Activated naive CD4-positive, alpha-beta T cell treated with anti-CD3 and anti-CD28 coated beads, Interleukin-2, amount 50 U/mL, for 24 hours (primary cell): ENCODE measurements at regions not wholly inside any gene's neighbourhood (a gene's known extent, or its start where the extent isn't known, plus 50 kb on each side); places are given as distances from the start of the nearest gene placed in this dataset.
A peak's percentile ranks its signal among the peaks of the same experiment; 100 is the strongest.

ENCODE experiments used
- H3K27ac Mint-ChIP-seq: one replicate; pipeline ENCODE4 v1.8.0; 2021; ENCODE audit warnings: mild to moderate bottlenecking, mixed read lengths
- H3K27me3 Mint-ChIP-seq: one replicate; pipeline ENCODE4 v1.8.0; 2021; ENCODE audit warnings: mixed read lengths
- H3K36me3 Mint-ChIP-seq: one replicate; pipeline ENCODE4 v1.8.0; 2021; ENCODE audit warnings: mixed read lengths
- H3K4me1 Mint-ChIP-seq: one replicate; pipeline ENCODE4 v1.8.0; 2021; ENCODE audit warnings: mixed read lengths
- H3K4me3 Mint-ChIP-seq: one replicate; pipeline ENCODE4 v1.8.0; 2021; ENCODE audit warnings: mild to moderate bottlenecking, mixed read lengths
- H3K9me3 Mint-ChIP-seq: one replicate; pipeline ENCODE4 v1.8.0; 2021; ENCODE audit warnings: mixed read lengths

- no peak overlapping the region for H3K27ac Mint-ChIP-seq
- no peaks in the 10 kb centered on the region for H3K27me3 Mint-ChIP-seq
- no peaks in the 10 kb centered on the region for H3K36me3 Mint-ChIP-seq
- H3K4me3 Mint-ChIP-seq, result no peak overlapping the region
- no peaks in the 10 kb centered on the region for H3K4me1 Mint-ChIP-seq
- no peaks in the 10 kb centered on the region for H3K9me3 Mint-ChIP-seq
Measured at GRCh38 chr18:22546905-22547570, 129.3 kb upstream of the CTAGE1 start.

- Mint-ChIP-seq H3K4me1 (no peaks in the 10 kb centered on the region), H3K4me3 (no peak overlapping the region), H3K27me3 (no peaks in the 10 kb centered on the region), H3K36me3 (no peaks in the 10 kb centered on the region), H3K9me3 (no peaks in the 10 kb centered on the region), H3K27ac (no peak overlapping the region)
Measured at GRCh38 chr18:22547807-22548561, 130.3 kb upstream of the CTAGE1 start.

GRCh38 chr18:22549260-22549937, 131.7 kb upstream of the CTAGE1 start:
- Mint-ChIP-seq H3K4me3 (no peak overlapping the region), H3K27me3 (no peaks in the 10 kb centered on the region), H3K27ac (no peak overlapping the region), H3K4me1 (no peaks in the 10 kb centered on the region), H3K36me3 (no peaks in the 10 kb centered on the region), H3K9me3 (no peaks in the 10 kb centered on the region)

DNA sequence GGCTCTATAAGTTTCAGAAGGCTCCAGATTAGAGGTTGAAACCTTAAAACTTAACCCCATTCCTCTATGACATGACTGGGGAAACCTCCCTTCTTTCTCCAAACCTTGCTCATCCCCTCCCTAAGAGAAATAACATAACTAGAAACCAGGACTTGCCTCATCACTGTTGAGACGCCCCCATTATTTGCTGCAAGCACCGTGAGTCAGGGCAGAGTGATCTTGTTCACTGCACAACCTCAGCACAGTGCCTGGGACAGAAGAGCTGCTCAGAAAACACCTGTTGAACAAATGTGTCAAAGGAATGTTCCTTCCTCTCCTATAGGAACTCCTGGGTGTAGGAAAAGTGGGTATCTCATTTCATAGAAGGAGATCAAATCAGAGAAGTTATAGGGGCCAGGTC, 132.7 kb upstream of the CTAGE1 start:
- H3K36me3 Mint-ChIP-seq, result no peaks in the 10 kb centered on the region
- no peaks in the 10 kb centered on the region for H3K27me3 Mint-ChIP-seq
- H3K4me3 Mint-ChIP-seq, result no peak overlapping the region
- H3K27ac Mint-ChIP-seq, result no peak overlapping the region
- H3K4me1 Mint-ChIP-seq, result no peaks in the 10 kb centered on the region
- no peaks in the 10 kb centered on the region for H3K9me3 Mint-ChIP-seq

DNA sequence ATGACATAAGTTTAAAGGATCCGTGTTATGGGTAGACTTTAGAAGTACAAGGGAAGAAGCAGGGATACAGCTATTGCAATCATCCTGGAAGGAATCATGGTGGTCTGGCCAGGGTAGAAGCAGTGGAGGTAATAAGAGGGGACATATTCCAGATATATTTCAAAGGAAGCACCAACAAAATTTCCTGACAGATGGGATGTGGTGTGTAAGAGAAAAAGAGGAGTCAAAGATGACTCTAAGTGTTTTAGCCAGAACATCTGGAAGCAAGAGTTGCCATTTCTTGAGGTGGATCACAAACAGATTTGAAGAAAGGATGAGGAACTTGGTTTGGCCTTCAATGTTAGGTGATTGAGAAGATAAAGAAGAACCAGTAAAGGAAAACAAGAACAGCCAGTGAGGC, 133.1 kb upstream of the CTAGE1 start:
- Mint-ChIP-seq H3K4me1 (no peaks in the 10 kb centered on the region), H3K27ac (no peak overlapping the region), H3K9me3 (no peaks in the 10 kb centered on the region), H3K27me3 (no peaks in the 10 kb centered on the region), H3K36me3 (no peaks in the 10 kb centered on the region), H3K4me3 (no peak overlapping the region)

- Mint-ChIP-seq H3K27ac (no peak overlapping the region), H3K27me3 (peaks cover 2% of the 10 kb centered on the region), H3K4me1 (no peaks in the 10 kb centered on the region), H3K9me3 (no peaks in the 10 kb centered on the region), H3K36me3 (no peaks in the 10 kb centered on the region), H3K4me3 (no peak overlapping the region)
Measured at GRCh38 chr18:22551536-22552151, 133.9 kb upstream of the CTAGE1 start.

DNA sequence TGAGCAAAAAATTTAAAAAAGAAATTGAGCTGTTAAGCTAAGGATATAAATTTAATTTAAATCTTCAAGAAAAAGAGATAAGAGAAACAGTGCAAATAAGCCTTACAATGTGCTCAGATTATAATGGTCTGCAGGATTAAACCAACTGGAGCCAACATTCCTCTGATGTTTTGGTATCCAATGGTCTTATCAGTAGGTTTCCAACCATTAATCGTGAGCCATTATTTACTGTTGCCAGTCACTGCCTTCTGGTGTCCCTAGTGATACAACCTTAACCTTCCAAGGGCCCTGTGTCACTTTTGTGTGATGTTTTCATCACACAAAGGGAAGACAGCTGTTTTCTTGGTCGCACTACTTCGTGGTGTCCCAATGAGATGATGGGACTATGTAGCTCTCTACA, 134.5 kb upstream of the CTAGE1 start:
- no peaks in the 10 kb centered on the region for H3K9me3 Mint-ChIP-seq
- no peak overlapping the region for H3K27ac Mint-ChIP-seq
- H3K27me3 Mint-ChIP-seq, result peaks cover 4% of the 10 kb centered on the region
- H3K4me3 Mint-ChIP-seq, result no peak overlapping the region
- H3K4me1 Mint-ChIP-seq, result no peaks in the 10 kb centered on the region
- H3K36me3 Mint-ChIP-seq, result no peaks in the 10 kb centered on the region

DNA sequence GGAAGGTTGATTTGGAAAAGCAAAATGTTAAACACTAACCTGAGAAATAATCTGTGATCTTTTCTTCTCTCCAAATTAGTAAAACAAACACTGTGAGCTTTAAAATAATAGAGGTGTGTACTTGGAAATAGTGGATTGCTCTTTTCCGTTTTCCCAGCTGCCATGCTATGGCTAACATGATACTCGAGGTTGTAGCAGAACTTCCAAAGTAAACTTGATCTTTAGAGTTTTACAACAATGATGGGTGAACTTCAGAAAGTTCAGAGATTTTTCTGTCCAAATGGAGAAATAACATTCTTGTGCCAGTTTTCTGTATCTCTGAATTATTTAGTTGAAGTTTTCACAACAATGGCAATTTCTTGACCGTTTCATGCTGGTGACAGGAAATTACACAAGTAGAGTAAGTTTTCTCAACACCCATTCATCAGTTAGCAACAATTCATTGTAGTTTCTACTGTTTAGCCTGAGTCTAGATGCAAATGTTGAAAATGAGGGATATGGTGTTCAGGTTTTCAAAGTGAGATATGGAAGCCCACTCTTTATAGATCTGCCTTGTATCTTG, 135.3 kb upstream of the CTAGE1 start:
- H3K4me1 Mint-ChIP-seq, result no peaks in the 10 kb centered on the region

DNA sequence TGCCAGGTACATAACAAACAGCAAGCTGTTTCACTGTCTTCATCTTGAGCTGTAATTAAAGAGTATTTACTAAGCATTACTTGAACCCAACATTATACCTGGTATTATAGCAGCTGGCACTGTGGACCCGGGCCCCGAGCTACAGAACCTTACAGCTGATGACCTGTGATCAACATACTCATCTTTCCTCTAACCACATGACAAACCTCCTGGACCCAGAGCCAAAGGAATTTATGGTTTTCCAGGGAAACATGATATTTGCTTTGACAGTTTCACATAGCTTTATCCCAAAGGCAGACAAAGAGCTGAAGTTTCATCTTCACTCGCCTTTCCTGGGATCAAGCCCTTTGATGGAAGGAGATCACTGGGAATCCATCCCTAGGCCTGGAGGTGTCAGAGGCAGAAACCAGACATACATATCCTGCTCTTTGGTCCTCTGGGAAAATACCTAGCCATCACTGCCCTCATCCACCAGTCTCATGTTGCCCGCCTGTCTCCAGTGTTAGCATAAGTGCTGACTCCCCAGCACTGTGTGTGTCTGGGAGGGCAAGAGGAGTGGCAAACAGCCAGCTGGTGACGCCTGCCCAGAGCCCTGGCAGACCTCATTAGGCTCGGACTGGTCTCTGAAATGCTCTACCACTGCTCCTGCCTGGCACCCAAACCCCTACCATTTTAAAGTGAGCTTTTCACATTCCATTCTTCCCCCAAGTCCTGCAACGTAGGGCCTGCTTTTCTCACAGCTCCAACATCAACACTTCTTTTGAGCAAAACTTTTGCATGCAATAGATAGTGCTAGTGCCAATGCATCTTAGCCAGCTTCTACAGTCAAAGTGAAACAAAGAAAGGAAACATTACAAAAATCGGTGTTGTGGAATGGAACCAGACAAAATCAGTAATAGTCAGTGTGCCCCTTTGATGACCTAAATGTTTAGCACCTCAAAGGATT, 138.8 kb upstream of the CTAGE1 start:
- H3K4me1 Mint-ChIP-seq, result peaks cover 3% of the 10 kb centered on the region
- no peak overlapping the region for H3K4me3 Mint-ChIP-seq
- H3K9me3 Mint-ChIP-seq, result no peaks in the 10 kb centered on the region
- H3K27ac Mint-ChIP-seq, result no peak overlapping the region
- peaks cover 22% of the 10 kb centered on the region for H3K27me3 Mint-ChIP-seq
- no peaks in the 10 kb centered on the region for H3K36me3 Mint-ChIP-seq

More for the DNA sequence above, 135.3 kb upstream of the CTAGE1 start:
- Mint-ChIP-seq H3K4me3 (no peak overlapping the region), H3K27me3 (peaks cover 11% of the 10 kb centered on the region), H3K9me3 (no peaks in the 10 kb centered on the region), H3K27ac (no peak overlapping the region), H3K36me3 (no peaks in the 10 kb centered on the region)

DNA sequence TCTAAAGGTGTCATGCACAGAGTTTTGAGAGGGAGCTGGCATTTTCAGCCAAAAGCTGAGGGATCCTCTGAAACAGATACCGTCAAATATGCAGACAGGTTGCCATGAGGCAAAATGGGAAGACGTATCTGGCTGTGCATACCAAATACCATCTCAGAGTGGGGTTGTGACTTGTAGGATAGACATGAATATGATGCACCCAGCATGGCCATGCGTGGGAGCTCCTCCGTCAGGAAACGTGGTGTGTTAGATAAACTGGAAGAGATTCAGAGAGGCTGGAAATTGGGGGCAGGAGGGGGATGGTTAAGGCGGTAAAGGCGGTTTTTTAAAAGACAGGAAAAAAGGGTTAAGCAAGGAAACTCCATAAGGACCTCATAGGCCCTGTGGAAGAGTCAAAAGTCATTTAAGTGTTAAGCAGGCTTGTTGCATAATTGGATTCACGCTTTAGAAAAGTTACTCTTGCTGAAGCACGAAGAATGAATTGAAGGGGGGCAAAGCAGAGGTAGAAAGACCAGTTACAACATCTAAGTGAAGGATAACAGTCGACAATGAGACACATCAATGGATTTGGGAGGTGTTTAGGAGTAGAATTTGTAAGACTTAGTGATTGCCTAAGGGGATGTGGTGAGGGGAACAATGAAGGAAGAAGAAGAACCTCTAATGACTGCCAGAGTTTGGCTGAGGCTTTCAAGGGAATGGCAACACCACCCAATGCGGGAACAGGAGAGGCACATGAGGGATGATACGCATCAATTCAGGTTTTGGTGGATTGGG, 139.6 kb upstream of the CTAGE1 start:
- H3K4me3 Mint-ChIP-seq, result no peak overlapping the region
- peaks cover 22% of the 10 kb centered on the region for H3K27me3 Mint-ChIP-seq
- H3K27ac Mint-ChIP-seq, result no peak overlapping the region
- no peaks in the 10 kb centered on the region for H3K9me3 Mint-ChIP-seq
- no peaks in the 10 kb centered on the region for H3K36me3 Mint-ChIP-seq
- peaks cover 3% of the 10 kb centered on the region for H3K4me1 Mint-ChIP-seq

DNA sequence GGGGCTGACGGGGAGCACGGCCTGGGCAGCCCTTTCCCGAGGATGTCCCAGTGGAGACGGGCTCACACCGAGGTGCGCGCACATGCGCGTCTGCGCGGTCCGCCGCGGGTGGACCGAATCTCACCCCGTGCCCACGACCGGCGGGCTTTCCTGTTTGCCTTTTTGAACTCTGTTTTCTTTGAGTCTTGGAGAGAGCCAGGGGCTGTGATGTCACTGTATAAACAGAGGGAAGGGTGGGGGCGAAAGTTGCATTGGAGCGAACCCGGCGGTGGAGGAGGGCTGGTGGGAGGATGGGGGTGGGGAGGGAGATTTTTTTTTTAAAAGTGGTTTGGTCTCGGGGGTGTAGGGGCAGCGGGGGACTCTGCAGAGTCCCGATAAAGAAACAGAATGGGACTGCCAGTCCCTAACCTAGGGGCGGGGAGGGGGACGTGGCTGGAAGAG, 141.2 kb upstream of the CTAGE1 start:
- H3K27me3 Mint-ChIP-seq, result peaks cover 31% of the 10 kb centered on the region
- no peak overlapping the region for H3K4me3 Mint-ChIP-seq
- H3K4me1 Mint-ChIP-seq, result peaks cover 3% of the 10 kb centered on the region
- H3K36me3 Mint-ChIP-seq, result no peaks in the 10 kb centered on the region
- H3K27ac Mint-ChIP-seq, result no peak overlapping the region
- no peaks in the 10 kb centered on the region for H3K9me3 Mint-ChIP-seq

GRCh38 chr18:22559414-22560274, 141.9 kb upstream of the CTAGE1 start:
- peak overlapping the region; percentile 35 for H3K4me3 Mint-ChIP-seq
- H3K27ac Mint-ChIP-seq, result no peak overlapping the region
- H3K9me3 Mint-ChIP-seq, result no peaks in the 10 kb centered on the region
- H3K27me3 Mint-ChIP-seq, result peaks cover 31% of the 10 kb centered on the region
- H3K4me1 Mint-ChIP-seq, result peaks cover 3% of the 10 kb centered on the region
- H3K36me3 Mint-ChIP-seq, result no peaks in the 10 kb centered on the region

DNA sequence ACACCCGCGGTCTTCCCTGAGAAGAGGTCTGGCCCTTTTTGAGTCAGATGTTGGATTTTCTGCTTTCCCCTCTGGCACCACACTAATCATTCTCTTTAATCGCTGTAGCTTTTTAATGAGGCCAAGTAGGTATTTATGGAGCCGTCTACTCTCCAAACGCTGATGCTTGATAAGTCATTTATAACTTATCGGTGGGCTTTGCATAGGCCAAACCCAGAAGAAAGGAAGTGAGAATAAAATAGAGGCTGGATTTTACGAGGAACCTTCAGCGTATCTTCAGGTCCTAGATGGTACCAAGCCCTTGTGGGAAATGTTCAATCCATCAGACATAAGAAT, 142.5 kb upstream of the CTAGE1 start:
- peak overlapping the region; percentile 35 for H3K4me3 Mint-ChIP-seq
- H3K27ac Mint-ChIP-seq, result no peak overlapping the region
- no peaks in the 10 kb centered on the region for H3K36me3 Mint-ChIP-seq
- peaks cover 3% of the 10 kb centered on the region for H3K4me1 Mint-ChIP-seq
- H3K27me3 Mint-ChIP-seq, result peaks cover 34% of the 10 kb centered on the region
- H3K9me3 Mint-ChIP-seq, result no peaks in the 10 kb centered on the region
